GM19025 (cell line): ENCODE measurements at regions not wholly inside any gene's neighbourhood (a gene's known extent, or its start where the extent isn't known, plus 50 kb on each side); places are given as distances from the start of the nearest gene placed in this dataset.

Source experiments
- ATAC-seq: cut with Tn5 transposase; IDR thresholded peaks from one replicate; pipeline ENCODE4 v1.9.1; 2021; ENCODE audit warnings: mild to moderate bottlenecking, low read depth, moderate library complexity; ENCODE audit not compliant: unreplicated experiment

GRCh38 chr2:44825702-44826101 lies 115.8 kb upstream of the SIX3 start:
- peak; percentile 96 for ATAC-seq

- ATAC-seq = no peak
Measured at GRCh38 chr2:44826601-44827000, 114.9 kb upstream of the SIX3 start.

- no peak for ATAC-seq
Measured at GRCh38 chr2:44829771-44830170, 111.7 kb upstream of the SIX3 start.

- ATAC-seq = peak; percentile 39
Measured at GRCh38 chr2:44833171-44834069, 108.1 kb upstream of the SIX3 start.

GRCh38 chr2:44834656-44835055 lies 106.8 kb upstream of the SIX3 start:
- no peak for ATAC-seq

GRCh38 chr2:44836174-44836573 lies 105.3 kb upstream of the SIX3 start:
- peak; percentile 40 for ATAC-seq

- no peak for ATAC-seq
Measured at GRCh38 chr2:44836916-44837315, 104.6 kb upstream of the SIX3 start.

- ATAC-seq = no peak
Measured at GRCh38 chr2:44838116-44838790, 103.2 kb upstream of the SIX3 start.

- no peak for ATAC-seq
Measured at GRCh38 chr2:44839370-44839769, 102.1 kb upstream of the SIX3 start.

GRCh38 chr2:44839771-44840502 lies 101.6 kb upstream of the SIX3 start:
- no peak for ATAC-seq

- no peak for ATAC-seq
Measured at GRCh38 chr2:44840503-44840850, 101.0 kb upstream of the SIX3 start.

GRCh38 chr2:44843086-44843485 lies 98.4 kb upstream of the SIX3 start:
- ATAC-seq = no peak

- ATAC-seq = no peak
Measured at GRCh38 chr2:44843641-44844310, 97.7 kb upstream of the SIX3 start.

- ATAC-seq = no peak
Measured at GRCh38 chr2:44844651-44845270, 96.7 kb upstream of the SIX3 start.

- no peak for ATAC-seq
Measured at GRCh38 chr2:44848026-44848425, 93.5 kb upstream of the SIX3 start.

- ATAC-seq = no peak
Measured at GRCh38 chr2:44850016-44850415, 91.5 kb upstream of the SIX3 start.

- no peak for ATAC-seq
Measured at GRCh38 chr2:44851518-44851917, 90.0 kb upstream of the SIX3 start.

GRCh38 chr2:44852594-44852993 lies 88.9 kb upstream of the SIX3 start:
- ATAC-seq = no peak

- ATAC-seq = no peak
Measured at GRCh38 chr2:44859337-44859736, 82.2 kb upstream of the SIX3 start.

- no peak for ATAC-seq
Measured at GRCh38 chr2:44866152-44866551, 75.3 kb upstream of the SIX3 start.
